Caki2 (cell line): ENCODE measurements at regions not wholly inside any gene's neighbourhood (a gene's known extent, or its start where the extent isn't known, plus 50 kb on each side); places are given as distances from the start of the nearest gene placed in this dataset.
"Not testable (repeated sequence)": the region's sequence is repeated elsewhere in the genome, so short reads cannot be mapped to it uniquely, and the experiment has no call there.

Experiments used
- DNase-seq: peaks from one replicate; pipeline ENCODE4 v3.0.0-alpha.2; 2015; ENCODE audit warnings: low read depth
- in situ Hi-C: cut with HindIII; loops from 2 replicates; pipeline ENCODE4 v1.10.0; 2016; ENCODE audit warnings: low sequenced_read_pairs, low pct_unique_long_range_greater_than_20kb, mixed read lengths

DNA sequence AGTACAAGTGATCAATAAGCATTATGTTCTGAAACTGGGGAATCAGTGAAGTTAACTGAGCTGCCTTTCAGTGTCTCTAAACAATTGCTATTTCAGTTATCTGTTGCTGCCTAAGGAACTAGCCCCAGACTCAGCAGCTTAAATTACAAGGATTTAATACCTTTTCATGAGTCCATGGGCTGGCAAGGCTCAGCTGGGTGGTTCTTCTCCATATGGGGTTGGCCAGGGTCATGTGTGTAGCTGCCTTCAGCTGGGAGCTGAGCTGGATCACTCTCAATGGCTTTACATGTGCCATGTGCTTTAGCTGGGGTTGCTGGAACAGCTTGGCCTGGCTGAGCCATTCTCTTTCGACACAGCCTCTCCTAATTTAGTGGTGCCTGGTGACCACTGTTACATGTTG, 295.0 kb upstream of the NCAM1 start:
- in situ Hi-C loops: no loop called here
- DNase-seq: no peak

DNA sequence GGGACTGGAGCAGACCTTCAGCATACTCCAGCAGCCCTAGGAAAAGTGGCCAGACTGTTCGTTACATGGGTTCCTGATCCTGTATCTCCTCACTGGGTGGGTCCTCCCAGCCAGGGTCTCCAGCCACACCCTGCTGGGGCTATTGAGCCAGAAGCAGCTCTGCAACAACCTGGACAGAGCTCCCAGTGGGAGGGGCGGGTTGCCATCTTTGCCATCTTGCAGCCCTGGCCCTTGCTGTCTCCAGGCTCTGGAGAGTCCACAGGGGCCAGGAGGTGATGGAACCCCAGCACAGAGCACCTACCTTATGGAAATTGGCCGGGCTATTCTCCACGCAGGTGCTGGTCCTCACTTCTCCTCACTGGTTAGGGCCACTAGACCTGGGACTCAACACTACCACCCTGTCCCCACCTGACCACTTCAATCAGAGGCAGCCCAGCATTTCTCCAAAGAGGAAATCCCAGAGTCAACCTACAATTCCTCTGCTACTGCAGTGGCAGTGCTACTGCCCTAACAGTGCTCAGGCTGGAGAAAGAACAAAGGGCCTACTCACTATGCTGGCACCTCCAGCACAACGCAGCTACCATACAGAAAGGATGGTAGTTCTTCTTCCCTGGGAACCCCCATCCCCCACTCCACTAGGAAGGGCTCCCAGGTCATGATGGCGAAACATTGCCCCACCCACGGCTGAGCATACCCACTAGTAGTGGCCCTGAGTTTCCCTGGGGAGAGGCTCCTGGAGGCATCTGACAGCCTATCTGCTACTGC, 290.2 kb upstream of the NCAM1 start:
- in situ Hi-C loops: no loop called here
- no peak for DNase-seq

DNA sequence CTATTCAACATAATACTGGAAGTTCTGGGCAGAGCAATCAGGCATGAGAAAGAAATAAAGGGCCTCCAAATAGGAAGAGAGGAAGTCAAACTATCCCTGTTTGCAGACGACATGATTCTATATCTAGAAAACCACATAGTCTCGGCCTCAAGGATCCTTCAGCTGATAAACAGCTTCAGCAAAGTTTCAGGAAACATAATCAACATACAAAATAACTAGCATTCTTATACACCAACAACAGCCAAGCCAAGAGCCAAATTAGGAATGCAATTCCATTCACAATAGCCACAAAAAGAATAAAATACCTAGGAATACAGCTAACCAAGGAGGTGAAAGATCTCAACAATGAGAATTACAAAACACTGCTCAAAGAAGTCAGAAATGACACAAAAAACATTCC, 287.8 kb upstream of the NCAM1 start:
- DNase-seq, in situ Hi-C loops: not testable (repeated sequence)

DNA sequence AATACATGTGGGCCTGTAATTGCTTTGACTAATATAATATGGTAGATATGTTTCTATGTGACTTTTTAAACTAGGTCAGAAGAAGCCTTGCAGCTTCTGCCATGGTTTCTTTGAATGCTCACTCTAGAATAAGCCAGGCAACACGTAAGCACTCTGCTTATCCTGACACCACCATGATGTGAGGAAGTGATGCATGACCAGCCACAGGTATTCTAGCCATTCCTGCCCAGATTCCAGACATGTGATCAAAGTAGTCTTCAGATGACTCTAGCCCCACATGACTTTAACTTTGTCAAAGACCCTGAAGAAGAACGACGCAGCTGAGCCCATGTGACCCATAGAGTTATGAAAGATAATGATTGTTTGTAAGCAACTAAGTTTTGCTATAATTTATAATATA, 276.1 kb upstream of the NCAM1 start:
- in situ Hi-C loops: no loop called here
- no peak for DNase-seq

DNA sequence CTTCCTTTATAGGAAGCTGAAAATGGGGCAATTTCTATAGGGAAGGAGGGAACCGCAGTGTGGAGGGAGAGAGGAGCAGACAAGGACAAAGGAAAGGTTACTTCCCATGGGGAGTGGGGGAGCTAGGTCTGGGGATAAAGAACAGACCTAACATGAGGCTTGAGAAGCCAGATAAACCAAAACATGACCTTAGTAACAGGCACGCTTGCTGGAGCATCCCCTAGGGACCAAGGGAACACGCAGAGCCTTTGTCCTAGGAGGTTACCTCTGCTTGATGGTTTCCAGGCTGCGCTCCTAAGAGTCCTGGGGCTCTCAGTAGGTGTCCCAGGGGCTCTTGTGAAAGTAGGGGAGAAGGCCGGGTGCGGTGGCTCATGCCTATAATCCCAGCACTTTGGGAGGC, 271.4 kb upstream of the NCAM1 start:
- DNase-seq: no peak
- in situ Hi-C loops: no loop called here

DNA sequence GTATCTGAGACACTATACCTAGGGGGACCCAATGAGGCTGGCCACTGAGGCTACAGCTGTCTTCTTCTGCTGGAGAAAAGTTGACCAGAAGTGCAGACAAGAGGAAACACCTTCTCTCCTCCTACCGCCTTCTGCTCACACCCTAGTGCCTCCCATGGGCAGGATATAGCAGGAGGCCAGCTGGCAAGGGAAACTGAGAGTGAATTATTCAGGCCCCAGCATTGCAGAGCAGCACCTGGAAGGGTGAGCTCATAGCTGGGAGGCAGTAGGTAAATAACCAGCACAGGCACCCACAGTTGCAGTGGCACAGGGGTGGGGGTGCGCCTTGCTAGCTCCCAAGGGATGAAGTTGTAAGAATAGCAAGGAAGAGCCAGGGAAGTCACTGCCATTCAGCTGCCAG, 267.4 kb upstream of the NCAM1 start:
- no peak for DNase-seq

DNA sequence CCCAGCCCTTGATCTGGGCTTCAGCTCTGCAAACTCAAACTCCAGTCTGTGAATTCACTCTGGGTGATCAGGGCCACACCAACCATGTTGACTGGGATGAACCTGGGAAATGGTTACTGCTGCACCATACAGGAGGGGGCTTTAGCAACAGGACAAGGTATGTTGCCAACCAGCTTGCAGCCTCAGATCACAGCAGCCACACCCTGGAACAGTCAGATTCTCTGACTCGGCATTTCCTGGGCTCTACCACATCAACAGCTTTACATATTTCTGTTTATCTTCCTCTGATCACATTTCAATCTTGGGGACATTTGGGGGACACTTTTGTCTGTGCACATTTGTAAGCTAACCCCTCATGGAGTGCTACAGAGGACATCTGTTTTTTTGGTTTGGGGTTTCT, 267.0 kb upstream of the NCAM1 start:
- DNase-seq: no peak
- in situ Hi-C loops: no loop called here

More for the DNA sequence above, 267.4 kb upstream of the NCAM1 start:
- in situ Hi-C loops: no loop called here

DNA sequence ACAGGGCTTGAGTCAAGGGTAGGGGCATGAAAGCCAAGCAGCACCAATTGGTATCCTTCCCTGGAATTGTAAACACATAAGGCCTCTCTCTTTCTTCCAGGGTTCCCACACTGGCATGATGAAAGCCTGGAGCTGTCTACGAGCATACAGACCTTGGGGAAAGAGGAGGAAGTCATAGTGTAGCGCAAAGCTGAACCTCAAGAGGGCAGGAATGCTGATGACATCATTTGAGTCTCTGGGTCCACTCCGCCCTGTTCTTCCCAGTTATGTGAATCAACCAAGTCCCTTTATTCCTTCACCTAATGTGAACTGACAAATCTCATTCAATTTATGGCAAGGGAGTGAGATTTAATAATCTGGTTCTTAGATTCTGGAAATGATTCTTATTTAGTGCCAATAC, 266.4 kb upstream of the NCAM1 start:
- DNase-seq: no peak
- in situ Hi-C loops: no loop called here

DNA sequence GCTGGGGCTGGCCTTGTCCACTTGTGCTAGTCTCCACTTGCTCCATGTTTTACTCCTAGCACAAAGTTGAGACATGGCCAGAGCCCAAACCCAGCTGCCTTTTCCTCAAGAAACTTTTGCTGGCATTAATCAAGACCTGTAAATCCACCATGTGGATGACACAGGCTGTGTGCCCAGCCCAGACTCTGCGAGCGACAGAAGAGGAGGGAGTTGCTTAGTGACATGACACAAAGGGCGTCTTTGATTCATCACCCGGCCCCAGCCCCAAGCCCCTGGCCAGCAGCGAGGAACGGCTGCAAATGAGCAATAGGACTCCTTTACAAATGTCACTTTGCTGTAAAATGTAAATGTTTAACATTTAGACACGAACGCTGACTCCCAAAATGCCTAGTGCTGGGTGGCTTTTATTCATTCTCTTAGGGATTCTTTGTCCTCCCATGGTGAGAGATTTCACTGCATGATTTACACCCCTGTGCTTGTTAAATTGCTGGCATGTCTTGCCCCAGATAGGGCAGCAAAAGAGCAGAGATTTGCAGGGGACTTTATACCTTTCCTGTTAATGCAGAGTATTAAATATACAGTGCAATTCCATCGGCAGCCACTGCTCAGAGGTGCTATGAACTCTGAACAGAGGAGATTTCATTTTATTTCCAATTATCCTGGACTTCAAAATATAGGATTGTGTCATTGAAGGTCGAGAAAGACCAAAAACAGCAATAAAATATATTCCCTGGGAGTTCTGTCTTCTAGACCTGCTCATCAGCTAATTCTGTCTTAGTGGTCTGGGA, 263.6 kb upstream of the NCAM1 start:
- in situ Hi-C loops: no loop called here
- DNase-seq: no peak

DNA sequence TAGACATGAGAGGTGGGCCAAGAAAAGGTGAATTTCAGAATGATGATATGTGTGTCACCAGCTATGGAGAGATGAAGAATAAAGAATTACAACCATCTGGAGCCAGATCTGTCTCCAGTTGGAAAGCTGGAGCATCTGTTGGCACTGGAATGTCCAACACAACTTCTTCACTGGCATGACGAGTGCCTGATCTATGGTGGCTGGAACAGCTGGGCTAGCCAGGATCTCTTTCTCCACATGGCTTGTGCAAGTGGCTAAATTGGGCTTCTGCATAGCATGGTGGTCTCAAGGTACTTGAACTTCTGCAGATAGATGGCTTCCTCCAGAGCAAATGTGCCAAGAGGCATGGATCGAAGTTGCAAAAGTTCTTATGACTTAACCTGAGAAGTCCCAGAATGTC, 256.1 kb upstream of the NCAM1 start:
- no peak for DNase-seq
- in situ Hi-C loops: no loop called here

DNA sequence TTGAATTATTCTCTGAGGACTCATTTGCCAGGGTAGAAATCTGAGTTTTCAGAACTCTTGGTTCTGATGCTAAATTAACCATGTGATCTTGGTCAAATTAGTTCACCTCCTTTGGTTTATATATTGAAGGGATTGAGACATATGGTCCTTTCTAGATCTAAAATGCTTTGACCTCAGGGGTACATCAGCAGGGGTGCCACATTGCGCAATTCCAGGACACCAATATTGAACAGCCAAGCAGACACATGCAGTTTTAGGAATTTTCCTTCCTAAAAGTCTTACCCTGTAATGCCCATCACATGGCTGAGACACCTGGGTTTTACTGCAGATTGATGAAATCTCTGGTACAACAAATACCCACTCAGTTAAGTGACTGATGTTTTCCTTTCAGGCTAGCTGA, 254.4 kb upstream of the NCAM1 start:
- DNase-seq: no peak
- in situ Hi-C loops: no loop called here

DNA sequence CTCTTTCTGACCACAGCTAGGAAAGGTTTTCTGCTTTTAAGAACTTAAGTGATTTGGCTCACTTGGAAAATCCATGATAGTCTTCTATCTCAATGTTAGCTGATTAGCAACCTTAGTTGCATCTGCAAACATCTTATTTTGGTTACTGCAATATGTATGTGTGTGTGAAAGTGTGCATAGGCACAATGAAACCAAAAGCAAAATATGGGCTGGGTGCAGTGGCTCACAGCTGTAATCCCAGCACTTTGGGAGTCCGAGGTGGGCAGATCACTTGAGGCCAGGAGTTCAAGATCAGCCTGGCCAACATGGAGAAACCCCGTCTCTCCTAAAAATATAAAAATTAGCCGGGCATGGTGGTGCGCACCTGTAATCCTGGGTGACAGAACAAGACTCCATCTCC, 246.9 kb upstream of the NCAM1 start:
- in situ Hi-C loops: not testable (repeated sequence)

DNA sequence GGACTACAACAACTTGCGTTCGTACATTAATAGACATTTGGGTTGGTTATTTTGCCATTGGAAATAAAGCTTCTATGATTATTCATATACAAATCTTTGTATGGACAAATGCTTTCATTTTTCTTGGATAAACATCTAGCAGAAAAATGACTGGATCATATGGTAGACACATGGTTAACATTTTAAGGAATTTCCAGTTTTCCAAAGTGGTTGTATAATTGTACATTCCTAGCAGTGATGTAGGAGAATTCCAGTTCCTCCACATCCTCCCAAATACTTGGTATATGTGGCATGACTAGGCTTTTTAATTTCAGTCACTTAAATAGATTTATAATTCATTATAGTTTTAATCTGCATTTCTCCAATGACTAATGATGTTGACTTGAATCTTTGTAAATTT, 246.2 kb upstream of the NCAM1 start:
- DNase-seq: no peak

More for the DNA sequence above, 246.9 kb upstream of the NCAM1 start:
- DNase-seq: not testable (repeated sequence)

DNA sequence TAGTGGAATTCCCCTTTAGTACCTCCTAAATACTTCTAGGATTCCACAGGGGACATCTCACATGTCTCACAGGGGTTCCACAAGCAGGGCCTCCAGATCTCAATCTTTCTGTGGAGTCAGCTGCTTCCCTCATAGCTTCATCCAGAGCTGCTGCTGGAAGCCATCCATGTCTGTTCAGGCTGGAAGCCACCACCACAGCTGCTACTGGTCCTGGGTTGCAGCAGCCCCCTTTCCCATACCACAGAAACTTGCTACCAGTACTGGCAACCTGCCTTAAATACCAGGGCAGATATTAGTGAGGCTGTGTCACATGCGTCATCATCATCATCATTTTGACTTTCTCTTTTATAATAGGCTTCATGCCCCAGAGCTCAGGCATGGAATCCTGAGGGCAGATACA, 242.7 kb upstream of the NCAM1 start:
- in situ Hi-C loops: no loop called here
- DNase-seq: no peak

More for the DNA sequence above, 246.2 kb upstream of the NCAM1 start:
- in situ Hi-C loops: no loop called here

DNA sequence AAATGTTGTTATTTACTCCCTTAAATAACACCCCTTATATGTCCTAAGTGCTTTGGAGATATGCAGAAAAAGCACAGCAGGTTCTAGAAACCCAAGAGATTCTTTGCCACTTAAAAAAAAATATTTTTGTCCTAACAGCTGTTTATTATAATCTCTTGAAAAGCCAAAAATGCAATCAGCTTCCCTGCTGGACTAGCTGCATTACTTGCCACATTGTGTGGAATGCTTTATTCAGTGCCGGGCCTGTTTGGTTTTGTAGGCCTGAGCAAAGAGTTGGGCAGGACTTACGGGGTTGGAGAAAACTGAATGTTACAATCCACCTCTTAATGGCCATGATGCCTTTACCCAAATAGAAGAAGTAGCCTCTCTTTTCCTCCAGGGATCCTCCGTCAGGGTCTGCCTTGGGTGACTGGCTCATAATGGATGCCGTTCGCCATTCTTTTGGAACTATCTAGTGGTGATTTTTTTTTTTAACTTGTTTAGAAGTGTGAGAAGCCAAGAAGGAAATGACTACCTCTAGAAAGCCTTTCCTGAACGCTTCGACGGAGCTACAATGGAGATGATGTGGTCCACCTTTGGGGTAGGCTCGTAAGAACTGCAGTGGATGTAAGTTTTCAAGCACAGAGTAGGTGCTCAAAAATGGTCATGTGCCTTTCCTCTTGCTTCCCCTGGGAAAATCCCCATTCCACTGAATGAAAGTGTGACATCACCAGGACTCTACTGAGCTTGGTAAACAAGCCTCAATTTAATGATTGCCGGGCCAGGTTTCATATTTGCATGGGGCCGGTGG, 241.3 kb upstream of the NCAM1 start:
- DNase-seq: no peak
- in situ Hi-C loops: no loop called here

DNA sequence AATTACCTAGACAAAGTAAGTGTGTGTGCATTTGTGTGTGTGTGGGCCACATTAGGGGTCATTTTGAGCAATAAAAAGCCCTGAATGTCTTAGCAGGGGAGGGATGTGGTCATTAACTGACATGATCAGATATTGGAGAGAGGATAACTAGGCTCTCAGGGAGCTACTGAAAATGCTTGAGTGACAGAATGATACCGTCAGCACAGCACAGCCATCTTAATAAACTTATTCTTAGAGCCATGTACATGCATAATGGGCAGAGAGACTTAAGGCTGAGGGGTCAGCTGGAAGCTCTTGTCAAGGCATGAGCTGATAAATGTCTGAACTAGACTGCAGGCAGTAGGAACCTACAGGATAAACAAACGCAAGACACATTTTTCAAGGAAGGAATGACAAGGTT, 239.1 kb upstream of the NCAM1 start:
- no peak for DNase-seq
- in situ Hi-C loops: no loop called here

DNA sequence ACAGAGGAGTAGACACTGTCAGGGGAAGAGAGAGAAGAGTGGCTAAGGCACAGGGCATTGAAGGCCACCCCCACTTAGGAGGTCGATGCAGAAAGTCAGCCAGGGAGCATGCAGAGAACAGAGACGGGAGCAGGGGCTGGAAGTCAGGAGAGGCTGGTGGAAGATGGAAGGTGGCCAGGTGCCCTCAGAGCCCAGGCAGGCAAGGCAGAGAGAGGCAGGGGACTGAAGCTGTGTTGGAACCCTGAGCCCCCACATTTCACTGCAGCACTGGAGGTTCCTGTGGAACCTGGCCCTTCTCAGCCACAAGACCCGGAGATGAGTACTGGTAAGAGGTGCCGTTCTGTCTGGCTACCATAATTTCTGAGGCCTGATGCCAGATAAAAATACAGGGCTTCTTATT, 238.3 kb upstream of the NCAM1 start:
- DNase-seq: no peak
- in situ Hi-C loops: no loop called here

DNA sequence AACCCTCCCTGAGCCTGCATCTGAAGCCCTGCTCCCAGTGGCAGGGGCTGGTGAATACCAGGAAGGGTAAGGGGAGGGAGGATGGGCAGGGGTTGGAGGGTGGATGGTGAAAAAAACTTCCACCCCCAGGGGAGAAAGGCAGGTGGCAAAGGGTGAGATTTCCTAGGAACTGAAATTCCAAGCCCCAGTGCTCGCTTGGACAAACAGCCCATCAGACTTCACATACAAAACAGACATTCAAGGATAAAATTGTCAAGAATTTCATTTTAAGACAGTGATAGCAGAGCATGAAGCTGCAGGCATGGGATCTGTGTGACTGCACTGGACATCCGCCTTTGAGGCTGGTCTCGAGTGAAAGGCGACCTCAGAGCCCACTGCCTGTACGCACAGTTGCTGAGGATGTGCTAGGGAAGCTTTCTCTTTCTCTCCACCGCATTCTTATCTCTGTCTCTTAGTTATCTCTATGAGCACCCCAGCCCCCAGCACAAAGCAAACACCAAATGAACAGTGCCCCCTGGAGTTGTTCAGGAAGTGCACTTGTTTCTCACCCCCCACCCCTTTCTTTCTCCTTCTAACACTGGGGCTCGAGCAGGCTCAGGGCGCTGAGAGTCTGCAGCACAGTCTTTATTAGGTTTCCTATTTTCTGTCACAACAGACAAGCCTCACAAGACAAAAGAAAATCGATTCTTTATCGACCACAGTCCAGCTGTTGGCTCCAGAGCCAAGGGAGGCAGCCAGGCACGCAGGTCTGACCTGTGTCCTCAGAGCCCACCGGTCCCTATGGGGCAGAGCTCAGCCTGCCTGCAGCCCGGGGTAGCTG, 237.3 kb upstream of the NCAM1 start:
- in situ Hi-C loops: no loop called here
- no peak for DNase-seq
